ENCODE measurements at regions not wholly inside any gene's neighbourhood (a gene's known extent, or its start where the extent isn't known, plus 50 kb on each side); places are given as distances from the start of the nearest gene placed in this dataset.
"Not testable (repeated sequence)": the region's sequence is repeated elsewhere in the genome, so short reads cannot be mapped to it uniquely, and the experiment has no call there.

DNA sequence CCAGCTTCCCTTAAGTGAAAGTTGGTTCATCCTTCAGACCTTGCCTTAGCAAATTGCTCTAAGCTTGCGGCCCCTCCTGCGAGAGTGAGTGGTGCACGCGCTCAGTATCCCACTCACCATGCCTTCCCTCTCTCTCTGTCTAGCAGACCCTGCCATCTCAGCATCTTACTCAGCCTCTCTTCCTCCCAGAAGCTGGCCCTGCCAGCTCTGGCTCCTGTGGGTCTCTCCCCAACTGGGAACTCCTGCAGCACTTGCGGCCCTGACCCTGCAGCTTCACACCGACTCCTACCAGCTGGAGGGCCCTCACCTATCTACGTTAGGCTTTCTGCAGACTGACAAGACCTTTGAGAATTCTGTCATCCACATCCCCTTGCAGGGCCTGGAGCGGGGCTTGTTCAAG is 286.1 kb upstream of the TLE3 start:
- no peak for DNase-seq
- Mint-ChIP-seq H3K4me1 (ENCODE audit: low read depth) (no peaks in the 10 kb centered on the region), H3K4me3 (no peak overlapping the region), H3K36me3 (ENCODE audit: insufficient read depth) (no peaks in the 10 kb centered on the region), H3K9me3 (peaks cover 5% of the 10 kb centered on the region), H3K27me3 (ENCODE audit: low read depth) (no peaks in the 10 kb centered on the region)
- ATAC-seq = no peak

DNA sequence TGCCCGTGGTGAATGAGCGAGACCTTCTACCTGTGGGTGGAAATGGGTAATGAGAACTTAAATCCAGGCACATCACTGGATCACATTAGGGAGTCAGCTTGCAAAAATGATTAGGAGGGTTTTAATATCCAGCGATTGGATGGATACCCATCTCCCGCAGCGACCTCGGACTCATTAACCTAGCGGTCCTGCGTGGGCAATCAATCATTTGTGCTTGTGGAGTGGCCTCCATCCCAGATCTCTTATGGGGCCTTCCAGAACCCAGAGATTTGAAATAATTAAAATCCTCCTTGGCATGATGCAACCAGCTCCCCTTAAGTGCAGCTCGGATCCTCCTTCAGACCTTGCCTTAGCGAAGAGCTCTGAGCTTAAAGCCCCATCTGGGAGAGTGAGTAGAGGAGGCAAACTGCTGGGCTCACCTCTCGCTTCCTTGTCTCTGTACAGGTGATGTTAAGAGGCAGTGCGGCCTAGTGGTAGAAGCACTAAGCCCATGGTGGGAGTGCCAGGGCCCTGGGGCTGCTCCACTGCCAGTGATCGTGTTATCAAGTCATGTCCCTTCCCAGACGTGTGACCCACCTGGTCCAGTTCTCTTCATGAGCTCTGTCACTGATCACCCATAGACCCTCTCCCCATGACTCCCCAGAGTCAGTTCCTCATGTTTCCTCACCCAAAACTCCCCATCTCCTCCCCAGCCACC is 285.2 kb upstream of the TLE3 start:
- Mint-ChIP-seq H3K9me3 (peaks cover 5% of the 10 kb centered on the region), H3K27me3 (ENCODE audit: low read depth) (peaks cover under 1% of the 10 kb centered on the region), H3K4me3 (no peak overlapping the region), H3K4me1 (ENCODE audit: low read depth) (no peaks in the 10 kb centered on the region), H3K36me3 (ENCODE audit: insufficient read depth) (no peaks in the 10 kb centered on the region)
- no peak for DNase-seq
- ATAC-seq = no peak

DNA sequence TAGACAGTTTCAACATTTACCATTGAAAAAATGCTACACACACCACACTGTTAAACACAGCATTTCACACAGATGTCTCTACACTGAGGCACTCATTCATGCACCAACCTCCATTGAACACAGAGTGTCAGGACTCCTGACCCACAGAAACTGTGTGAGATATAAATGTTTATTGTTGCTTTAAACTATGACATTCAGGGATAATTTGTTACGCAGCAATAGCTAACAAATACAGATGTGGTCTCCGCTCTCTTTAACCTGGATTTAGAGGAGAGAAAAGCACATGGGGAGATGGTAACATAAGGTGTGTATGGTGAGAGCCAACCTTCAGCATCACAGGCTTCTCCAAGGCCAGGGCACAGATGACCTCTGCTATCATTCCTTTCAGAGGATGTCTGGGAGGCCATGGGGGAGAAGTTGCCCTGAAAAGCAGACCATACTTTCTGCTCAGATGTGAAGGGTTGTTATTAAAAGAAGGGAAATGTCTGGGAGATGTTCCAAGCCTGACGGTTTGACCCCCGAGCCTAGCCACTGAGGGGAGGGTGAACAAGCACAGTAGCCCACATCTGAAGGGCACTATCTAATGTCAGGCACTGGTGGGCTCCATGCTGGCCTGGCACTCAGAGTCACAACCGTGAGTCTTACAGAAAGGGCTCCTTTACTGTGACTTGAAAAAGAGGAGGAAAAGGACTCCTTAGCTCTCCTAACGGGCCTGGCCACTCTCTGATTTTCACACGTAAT is 284.5 kb upstream of the TLE3 start:
- no peak for DNase-seq
- peaks cover 5% of the 10 kb centered on the region for H3K27me3 Mint-ChIP-seq (ENCODE audit: low read depth)
- no peaks in the 10 kb centered on the region for H3K4me1 Mint-ChIP-seq (ENCODE audit: low read depth)
- H3K36me3 Mint-ChIP-seq (ENCODE audit: insufficient read depth) = no peaks in the 10 kb centered on the region
- H3K9me3 Mint-ChIP-seq = peaks cover 5% of the 10 kb centered on the region
- no peak for ATAC-seq
- no peak overlapping the region for H3K4me3 Mint-ChIP-seq

DNA sequence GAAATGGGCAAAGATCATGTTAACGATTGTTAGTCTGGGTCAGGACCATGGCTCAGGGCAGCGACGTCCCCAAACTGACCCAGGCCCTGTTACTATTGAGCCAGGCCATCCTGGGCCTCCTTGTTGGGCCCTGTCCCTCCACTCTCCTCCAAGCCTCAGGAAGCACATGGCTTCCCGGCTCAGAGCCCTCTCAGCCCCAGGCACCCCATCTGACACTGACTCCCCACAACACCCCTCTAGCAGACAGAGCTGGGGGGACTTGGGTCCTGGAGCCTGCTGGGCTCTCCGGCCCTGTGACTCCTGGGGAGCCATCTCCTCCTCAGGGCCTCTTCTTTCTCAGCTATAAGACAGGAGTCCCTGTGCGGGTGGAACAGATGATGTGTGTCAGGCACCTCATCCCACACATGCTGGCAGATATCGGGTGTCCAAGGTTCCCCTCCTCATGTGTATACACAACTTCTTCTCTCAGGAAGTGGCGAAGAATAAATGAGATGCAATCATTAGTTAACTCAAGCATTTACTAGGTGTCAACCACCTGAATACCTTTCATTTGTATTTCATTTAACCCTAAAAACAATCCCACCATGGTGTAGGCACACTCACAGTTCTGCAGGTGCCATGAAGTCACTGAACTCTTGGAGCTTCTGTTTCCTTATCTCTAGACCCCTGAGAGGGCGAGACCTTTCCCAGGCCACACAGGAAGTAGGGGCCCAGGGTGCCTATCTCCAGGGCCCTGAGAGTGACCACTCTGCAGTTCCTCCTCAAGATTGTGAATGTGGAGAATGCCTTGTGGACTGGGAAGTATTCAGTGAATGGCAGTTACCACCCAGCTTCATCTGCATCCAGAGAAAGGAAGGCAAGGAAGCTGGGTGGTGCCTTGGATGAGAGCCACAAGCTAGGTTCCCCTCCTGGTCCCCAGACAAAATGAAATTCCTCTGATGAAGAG is 282.5 kb upstream of the TLE3 start:
- Mint-ChIP-seq H3K9me3 (peaks cover 5% of the 10 kb centered on the region), H3K27me3 (ENCODE audit: low read depth) (peaks cover 14% of the 10 kb centered on the region), H3K4me3 (no peak overlapping the region), H3K4me1 (ENCODE audit: low read depth) (no peaks in the 10 kb centered on the region), H3K36me3 (ENCODE audit: insufficient read depth) (no peaks in the 10 kb centered on the region)
- ATAC-seq (no peak), DNase-seq (no peak)

DNA sequence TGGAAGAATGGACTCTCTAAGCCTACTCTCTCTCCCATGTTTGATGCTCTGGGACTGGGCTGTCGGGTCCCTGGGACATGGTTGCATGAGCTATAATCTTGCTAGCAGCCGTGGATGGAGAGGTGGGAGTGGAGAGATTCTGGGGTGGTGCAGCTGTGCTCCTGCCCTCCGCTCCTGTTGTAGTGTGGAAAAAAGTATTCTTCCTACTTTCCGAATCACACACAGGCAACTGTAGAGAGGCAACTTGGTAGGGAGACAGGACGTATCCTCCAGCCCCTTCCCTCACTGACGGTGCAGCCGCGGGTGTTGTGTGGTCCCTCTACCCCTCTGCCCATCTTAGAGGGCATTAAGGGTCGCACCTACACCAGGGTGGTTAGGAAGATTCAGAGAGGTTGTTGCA is 281.4 kb upstream of the TLE3 start:
- no peaks in the 10 kb centered on the region for H3K36me3 Mint-ChIP-seq (ENCODE audit: insufficient read depth)
- DNase-seq (no peak), ATAC-seq (no peak)
- peaks cover 5% of the 10 kb centered on the region for H3K9me3 Mint-ChIP-seq
- no peaks in the 10 kb centered on the region for H3K4me1 Mint-ChIP-seq (ENCODE audit: low read depth)
- no peak overlapping the region for H3K4me3 Mint-ChIP-seq
- peaks cover 18% of the 10 kb centered on the region for H3K27me3 Mint-ChIP-seq (ENCODE audit: low read depth)

DNA sequence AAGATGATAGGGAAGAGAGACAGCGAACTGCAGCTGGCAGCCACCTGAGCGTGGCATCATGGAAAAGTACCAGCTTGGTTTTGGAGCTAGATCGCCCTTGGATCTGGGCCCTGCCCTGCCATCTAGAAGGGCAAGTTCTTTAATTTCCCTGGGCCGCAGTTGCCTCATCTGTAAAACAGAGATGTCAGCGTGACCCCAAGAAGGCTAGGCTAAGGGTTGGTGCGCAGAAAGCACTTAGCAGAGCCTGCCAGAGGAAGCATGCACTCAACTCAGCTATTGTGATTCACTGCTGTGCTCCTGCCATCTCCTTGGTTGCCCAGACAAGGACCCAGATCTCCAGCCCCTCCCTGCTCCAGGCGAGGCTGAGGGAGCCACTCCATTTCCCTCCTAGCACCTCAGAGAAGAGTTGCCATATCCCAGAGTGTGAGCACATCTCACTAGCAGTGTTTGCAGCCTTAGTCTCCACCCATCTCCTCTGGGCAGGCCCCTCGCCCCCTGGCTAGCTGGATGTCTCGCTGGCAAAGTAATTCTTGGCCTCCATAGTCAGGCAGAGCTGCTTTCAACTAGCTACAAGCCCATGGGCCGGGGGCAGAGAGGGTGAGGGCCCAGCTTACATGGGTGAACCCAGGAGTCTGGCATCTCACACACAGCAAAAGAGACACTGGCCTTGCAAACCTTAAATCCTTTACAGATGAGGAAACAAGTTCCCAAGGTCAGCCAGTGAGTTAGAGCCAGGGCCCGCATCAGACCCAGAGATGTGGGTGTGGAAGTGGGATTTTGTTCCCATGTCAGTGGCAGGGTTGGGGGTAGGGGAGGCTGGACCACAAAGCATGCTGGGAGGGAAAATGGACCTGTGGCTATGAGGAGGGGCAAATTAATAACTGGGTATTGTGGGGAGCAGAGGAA is 280.7 kb upstream of the TLE3 start:
- ATAC-seq (no peak), DNase-seq (no peak)
- Mint-ChIP-seq H3K27me3 (ENCODE audit: low read depth) (peaks cover 21% of the 10 kb centered on the region), H3K9me3 (peaks cover 5% of the 10 kb centered on the region), H3K4me1 (ENCODE audit: low read depth) (no peaks in the 10 kb centered on the region), H3K36me3 (ENCODE audit: insufficient read depth) (no peaks in the 10 kb centered on the region), H3K4me3 (no peak overlapping the region)

DNA sequence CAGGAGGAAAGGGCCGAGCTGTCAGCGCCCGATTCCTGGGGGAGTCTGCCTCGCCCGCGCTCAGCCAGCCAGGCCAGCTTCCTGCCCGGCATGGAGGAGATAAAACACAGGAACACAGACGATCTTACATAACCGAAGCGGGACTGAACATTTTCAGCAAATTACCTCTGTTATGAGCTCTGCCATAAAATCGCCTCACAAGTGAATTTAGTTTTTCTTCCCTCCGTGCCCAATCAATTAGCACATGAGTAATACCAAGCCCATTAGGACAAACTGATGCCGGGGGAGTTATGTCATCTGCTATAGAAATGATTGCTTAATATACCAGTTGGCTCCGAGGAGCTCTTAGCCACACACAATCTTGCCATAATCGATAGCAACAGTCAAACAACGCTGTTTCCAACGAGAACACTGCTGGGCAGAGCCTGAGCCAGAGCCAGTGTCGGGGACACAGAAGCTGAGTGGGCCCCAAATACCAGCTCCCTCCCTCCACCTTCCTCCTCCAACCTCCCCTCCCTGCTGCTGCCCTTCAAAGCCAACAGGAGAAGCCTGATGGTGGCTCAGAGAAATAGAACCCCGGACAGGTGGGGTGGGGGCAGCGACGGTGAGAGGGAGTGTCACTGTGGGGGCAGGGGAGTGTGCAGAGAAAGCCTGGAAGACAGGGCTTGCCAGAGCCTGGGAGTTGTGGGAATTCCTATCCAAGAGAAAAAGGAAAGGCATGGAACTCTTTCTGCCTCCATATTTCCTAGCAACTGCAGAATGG is 279.4 kb upstream of the TLE3 start:
- Mint-ChIP-seq H3K36me3 (ENCODE audit: insufficient read depth) (no peaks in the 10 kb centered on the region), H3K27me3 (ENCODE audit: low read depth) (peaks cover 22% of the 10 kb centered on the region), H3K4me3 (no peak overlapping the region), H3K4me1 (ENCODE audit: low read depth) (no peaks in the 10 kb centered on the region), H3K9me3 (peaks cover 4% of the 10 kb centered on the region)
- no peak for ATAC-seq
- DNase-seq = no peak

DNA sequence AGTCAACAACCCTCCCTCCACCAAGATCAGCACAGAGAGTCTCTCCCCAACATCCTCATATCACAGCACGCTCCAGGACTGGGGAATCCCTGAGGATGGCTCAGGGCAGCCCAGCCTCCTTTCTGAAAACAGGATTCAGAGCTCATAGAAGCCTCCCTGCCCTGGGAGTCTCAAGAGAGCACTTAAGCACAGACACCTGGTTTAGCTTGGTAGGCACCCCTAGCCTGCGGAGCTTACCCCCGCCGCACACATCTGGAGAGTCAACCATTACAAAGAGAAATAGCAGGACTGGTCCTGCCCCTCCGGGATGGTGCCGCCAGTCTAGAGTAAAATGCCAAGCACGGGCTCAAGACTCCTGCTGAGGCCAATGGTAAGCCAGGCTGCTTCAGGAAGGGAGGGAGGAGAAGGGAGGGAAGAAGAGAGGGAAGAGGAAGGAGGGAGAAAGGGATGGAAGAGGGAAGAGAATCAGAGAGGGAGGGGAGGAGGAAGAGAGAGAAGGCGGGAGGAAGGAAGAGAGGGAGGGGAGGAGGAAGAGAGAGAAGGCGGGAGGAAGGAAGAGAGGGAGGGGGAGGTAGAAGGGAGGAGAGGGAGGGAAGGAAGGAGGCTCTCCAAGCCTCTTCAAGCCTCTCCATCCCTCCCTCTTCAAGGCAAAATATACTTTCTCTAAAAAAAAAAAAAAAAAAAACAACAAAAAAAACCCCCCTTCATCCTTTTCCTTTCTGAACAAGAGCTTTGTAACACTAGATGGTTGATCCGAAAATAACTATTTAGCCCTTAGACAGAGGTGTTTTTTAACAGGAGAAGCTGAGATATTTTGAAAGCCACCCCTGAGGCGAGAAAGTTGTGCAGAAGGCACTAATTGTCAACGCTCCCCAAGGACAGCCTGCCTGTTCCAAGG is 278.6 kb upstream of the TLE3 start:
- H3K36me3 Mint-ChIP-seq (ENCODE audit: insufficient read depth) = no peaks in the 10 kb centered on the region

DNA sequence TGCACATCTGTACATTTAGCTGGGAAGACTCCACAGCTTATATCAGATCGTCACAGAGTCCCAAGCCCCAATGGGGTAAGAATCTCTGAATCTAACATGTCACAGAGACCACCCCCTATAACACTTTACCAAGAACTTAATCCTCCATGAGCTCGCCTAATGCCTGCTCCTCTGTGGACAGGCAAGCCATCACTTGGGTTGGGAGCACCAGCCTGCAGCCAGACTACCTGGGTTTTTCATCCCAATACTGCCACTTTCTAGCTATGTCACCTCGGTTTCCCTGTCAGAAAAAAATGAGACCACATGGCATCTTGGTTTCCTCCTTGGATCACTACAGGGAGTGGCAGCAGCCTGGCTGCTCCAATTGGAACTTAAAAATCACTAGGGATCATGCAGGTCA is 277.9 kb upstream of the TLE3 start:
- DNase-seq (no peak), ATAC-seq (no peak)
- Mint-ChIP-seq H3K4me3 (no peak overlapping the region), H3K4me1 (ENCODE audit: low read depth) (no peaks in the 10 kb centered on the region), H3K27me3 (ENCODE audit: low read depth) (peaks cover 23% of the 10 kb centered on the region), H3K9me3 (no peaks in the 10 kb centered on the region), H3K36me3 (ENCODE audit: insufficient read depth) (no peaks in the 10 kb centered on the region)

More for the DNA sequence above, 278.6 kb upstream of the TLE3 start:
- Mint-ChIP-seq H3K4me3 (no peak overlapping the region), H3K4me1 (ENCODE audit: low read depth) (no peaks in the 10 kb centered on the region), H3K27me3 (ENCODE audit: low read depth) (peaks cover 22% of the 10 kb centered on the region), H3K9me3 (no peaks in the 10 kb centered on the region)
- DNase-seq = no peak
- no peak for ATAC-seq

DNA sequence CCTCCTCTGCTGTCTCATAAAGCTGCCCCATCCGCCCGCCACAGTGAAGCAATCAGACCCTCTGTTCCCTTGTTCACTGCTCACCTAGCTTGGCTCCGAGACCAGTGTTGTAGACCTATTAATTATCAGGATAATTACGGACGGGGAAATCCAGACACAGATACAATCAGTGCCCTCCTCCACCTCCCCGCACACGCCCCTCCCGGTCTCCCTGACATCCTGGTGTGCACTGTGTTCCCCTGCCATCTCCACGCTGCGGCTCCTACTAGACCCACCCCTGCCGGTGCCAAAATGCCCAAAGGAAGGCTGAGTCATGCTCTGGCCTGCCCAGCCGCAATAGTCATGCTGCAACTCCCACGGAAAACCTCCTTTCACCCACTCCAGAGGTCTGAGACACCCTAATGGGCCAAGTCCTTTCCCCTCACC is 277.3 kb upstream of the TLE3 start:
- Mint-ChIP-seq H3K4me3 (no peak overlapping the region), H3K27me3 (ENCODE audit: low read depth) (peaks cover 26% of the 10 kb centered on the region), H3K36me3 (ENCODE audit: insufficient read depth) (no peaks in the 10 kb centered on the region), H3K9me3 (no peaks in the 10 kb centered on the region), H3K4me1 (ENCODE audit: low read depth) (no peaks in the 10 kb centered on the region)
- ATAC-seq (no peak), DNase-seq (no peak)

DNA sequence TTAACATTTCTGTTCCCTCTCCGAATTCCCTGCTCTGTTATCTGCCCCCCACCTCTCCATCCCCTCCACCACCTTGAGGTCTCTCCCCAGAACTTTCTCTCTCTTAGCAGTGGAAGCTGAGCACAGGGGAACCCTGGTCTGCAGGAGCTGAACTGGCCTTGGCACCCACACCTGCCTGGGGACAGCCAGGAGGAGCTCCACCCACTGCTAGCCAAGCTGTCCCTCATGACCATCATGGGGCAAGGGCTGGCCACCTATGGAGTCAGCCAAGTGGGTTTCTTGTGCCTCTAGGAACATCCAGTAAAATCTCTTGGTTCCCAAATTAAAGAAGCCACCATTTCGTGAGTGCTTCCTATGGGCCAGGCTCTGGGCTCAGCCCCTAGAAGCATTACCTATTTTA is 276.4 kb upstream of the TLE3 start:
- ATAC-seq (no peak), DNase-seq (no peak)
- no peaks in the 10 kb centered on the region for H3K4me1 Mint-ChIP-seq (ENCODE audit: low read depth)
- H3K4me3 Mint-ChIP-seq = no peak overlapping the region
- H3K9me3 Mint-ChIP-seq = no peaks in the 10 kb centered on the region
- peaks cover 26% of the 10 kb centered on the region for H3K27me3 Mint-ChIP-seq (ENCODE audit: low read depth)
- H3K36me3 Mint-ChIP-seq (ENCODE audit: insufficient read depth) = no peaks in the 10 kb centered on the region

DNA sequence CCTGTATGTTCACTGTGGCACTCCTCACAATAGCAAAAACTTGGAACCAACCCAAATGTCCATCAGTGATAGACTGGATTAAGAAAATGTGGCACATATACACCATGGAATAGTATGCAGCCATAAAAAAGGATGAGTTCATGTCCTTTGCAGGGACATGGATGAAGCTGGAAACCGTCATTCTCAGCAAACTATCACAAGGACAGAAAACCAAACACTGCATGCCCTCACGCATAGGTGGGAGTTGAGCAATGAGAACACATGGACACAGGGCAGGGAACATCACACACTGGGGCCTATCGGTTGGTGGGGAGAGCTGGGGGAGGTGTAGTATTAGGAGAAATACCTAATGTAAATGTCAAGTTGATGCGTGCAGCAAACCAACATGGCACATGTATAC is 275.7 kb upstream of the TLE3 start:
- ATAC-seq; H3K9me3 Mint-ChIP-seq; H3K4me3 Mint-ChIP-seq; H3K36me3 Mint-ChIP-seq (ENCODE audit: insufficient read depth); DNase-seq; H3K4me1 Mint-ChIP-seq (ENCODE audit: low read depth): not testable (repeated sequence)
- peaks cover 26% of the 10 kb centered on the region for H3K27me3 Mint-ChIP-seq (ENCODE audit: low read depth)

Data from activated T-cell treated with anti-CD3 and anti-CD28 coated beads, Interleukin-2, amount 50 U/mL, for 4 hours (primary cell).